ENCODE measurements at regions not wholly inside any gene's neighbourhood (a gene's known extent, or its start where the extent isn't known, plus 50 kb on each side); places are given as distances from the start of the nearest gene placed in this dataset.

DNA sequence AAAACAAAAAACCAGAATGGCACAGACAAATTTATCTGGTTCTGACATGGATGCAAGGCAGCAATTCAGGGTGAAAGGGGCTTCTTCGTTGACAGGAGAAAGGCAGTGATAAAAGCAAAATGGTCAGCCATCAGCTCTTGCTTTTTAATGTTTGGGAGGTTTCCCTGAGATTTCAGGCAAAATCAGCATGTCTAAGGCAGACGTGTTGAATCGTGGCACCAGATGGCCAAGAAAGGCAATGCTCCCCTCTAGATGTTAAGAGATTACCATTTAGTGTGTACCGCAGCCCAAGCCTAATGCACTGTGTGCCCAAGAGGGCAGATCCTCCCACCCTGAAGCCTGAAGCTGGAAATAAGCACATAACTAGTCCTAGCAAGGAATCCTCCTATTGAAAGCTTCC is 88.8 kb upstream of the GALNT18 start:
- no peaks in the 10 kb centered on the region for H3K9me3 ChIP-seq
- H3K36me3 ChIP-seq: no peaks in the 10 kb centered on the region
- 85 to 91% methylated on average over 4 of the region's 4 CpGs for WGBS, 2 donors
- no peaks in the 10 kb centered on the region for H3K4me1 ChIP-seq
- no peaks in the 10 kb centered on the region for H3K27me3 ChIP-seq
- no peak for TF ChIP-seq POLR2A (IDR thresholded peaks at IDR 0.05)
- TF ChIP-seq, protein P1, sequence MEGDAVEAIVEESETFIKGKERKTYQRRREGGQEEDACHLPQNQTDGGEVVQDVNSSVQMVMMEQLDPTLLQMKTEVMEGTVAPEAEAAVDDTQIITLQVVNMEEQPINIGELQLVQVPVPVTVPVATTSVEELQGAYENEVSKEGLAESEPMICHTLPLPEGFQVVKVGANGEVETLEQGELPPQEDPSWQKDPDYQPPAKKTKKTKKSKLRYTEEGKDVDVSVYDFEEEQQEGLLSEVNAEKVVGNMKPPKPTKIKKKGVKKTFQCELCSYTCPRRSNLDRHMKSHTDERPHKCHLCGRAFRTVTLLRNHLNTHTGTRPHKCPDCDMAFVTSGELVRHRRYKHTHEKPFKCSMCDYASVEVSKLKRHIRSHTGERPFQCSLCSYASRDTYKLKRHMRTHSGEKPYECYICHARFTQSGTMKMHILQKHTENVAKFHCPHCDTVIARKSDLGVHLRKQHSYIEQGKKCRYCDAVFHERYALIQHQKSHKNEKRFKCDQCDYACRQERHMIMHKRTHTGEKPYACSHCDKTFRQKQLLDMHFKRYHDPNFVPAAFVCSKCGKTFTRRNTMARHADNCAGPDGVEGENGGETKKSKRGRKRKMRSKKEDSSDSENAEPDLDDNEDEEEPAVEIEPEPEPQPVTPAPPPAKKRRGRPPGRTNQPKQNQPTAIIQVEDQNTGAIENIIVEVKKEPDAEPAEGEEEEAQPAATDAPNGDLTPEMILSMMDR (IDR thresholded peaks at IDR 0.05): no peak
- H3K27ac ChIP-seq: no peak overlapping the region
- H3K4me3 ChIP-seq (replicated peaks in 1 of 3): no peak overlapping the region
- intact Hi-C loops (cut with DNase I): no loop called here
- no peak for DNase-seq

DNA sequence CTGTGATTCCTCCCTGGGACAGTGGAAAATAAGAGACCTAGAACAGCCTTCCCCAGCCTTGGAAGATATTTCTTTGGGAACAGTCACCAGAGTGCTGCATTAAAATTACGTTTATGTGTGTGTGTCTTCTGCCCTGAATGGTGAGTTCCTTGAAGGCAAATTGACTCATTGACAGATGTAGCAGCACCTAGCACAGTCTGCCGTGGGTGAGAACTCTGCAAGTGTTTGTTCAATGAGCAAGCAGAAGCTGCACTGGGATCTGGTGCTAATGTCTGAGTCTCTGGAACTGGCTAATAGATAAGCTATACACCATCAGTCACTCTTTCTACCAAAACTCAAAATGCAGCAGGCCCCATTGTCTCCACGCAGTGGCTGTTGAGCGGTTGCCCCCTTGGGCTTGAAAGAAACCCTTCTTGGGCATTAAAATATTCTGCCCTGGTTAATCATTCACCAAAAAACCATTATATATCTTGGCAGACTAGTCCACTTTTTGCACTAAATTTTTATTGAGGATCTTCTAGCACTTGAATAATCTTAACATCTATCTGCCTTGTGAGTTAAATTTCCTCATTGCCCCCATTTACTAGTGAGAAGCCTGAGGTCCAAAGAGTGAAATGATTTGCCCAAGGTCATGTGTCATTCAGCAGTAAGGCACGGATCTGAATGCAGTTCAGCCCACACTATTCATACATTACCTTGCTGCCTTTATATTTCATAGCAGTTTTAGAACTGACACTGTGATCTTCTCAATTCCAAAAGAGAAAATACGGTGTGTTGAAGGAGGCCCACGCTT is 87.8 kb upstream of the GALNT18 start:
- Histone ChIP-seq H3K36me3 (no peaks in the 10 kb centered on the region), H3K4me3 (replicated peaks in 1 of 3) (no peak overlapping the region), H3K4me1 (no peaks in the 10 kb centered on the region), H3K27me3 (no peaks in the 10 kb centered on the region), H3K9me3 (no peaks in the 10 kb centered on the region), H3K27ac (no peak overlapping the region)
- no peak for DNase-seq
- intact Hi-C loops (cut with DNase I): no loop called here
- TF ChIP-seq POLR2A (IDR thresholded peaks at IDR 0.05): no peak
- TF ChIP-seq, protein P1 (IDR thresholded peaks at IDR 0.05): no peak
- whole genome bisulfite sequencing, 2 donors: 82 to 93% methylated on average over 7 of the region's 7 CpGs

- no peaks in the 10 kb centered on the region for H3K36me3 ChIP-seq
- intact Hi-C loops (cut with DNase I): no loop called here
- no peaks in the 10 kb centered on the region for H3K9me3 ChIP-seq
- H3K27me3 ChIP-seq: no peaks in the 10 kb centered on the region
- TF ChIP-seq, protein P1 (IDR thresholded peaks at IDR 0.05): no peak
- TF ChIP-seq POLR2A (IDR thresholded peaks at IDR 0.05): no peak
- no peak for DNase-seq
- no peak overlapping the region for H3K27ac ChIP-seq
- no peak overlapping the region for H3K4me3 ChIP-seq (replicated peaks in 1 of 3)
- no peaks in the 10 kb centered on the region for H3K4me1 ChIP-seq
- whole genome bisulfite sequencing, 2 donors: 82 to 87% methylated on average over 1 of the region's 1 CpG
Observed at GRCh38 chr11:11708256-11708655, 86.5 kb upstream of the GALNT18 start.

GRCh38 chr11:11706028-11706427 is 84.2 kb upstream of the GALNT18 start:
- H3K27ac ChIP-seq: no peak overlapping the region
- no peaks in the 10 kb centered on the region for H3K27me3 ChIP-seq
- H3K36me3 ChIP-seq: no peaks in the 10 kb centered on the region
- TF ChIP-seq, protein P1 (IDR thresholded peaks at IDR 0.05): no peak
- TF ChIP-seq POLR2A (IDR thresholded peaks at IDR 0.05): no peak
- H3K4me3 ChIP-seq (replicated peaks in 1 of 3): no peak overlapping the region
- WGBS, 2 donors: 77 to 81% methylated on average over 4 of the region's 4 CpGs
- no peaks in the 10 kb centered on the region for H3K4me1 ChIP-seq
- no peak for DNase-seq
- H3K9me3 ChIP-seq: no peaks in the 10 kb centered on the region
- intact Hi-C loops (cut with DNase I): no loop called here

DNA sequence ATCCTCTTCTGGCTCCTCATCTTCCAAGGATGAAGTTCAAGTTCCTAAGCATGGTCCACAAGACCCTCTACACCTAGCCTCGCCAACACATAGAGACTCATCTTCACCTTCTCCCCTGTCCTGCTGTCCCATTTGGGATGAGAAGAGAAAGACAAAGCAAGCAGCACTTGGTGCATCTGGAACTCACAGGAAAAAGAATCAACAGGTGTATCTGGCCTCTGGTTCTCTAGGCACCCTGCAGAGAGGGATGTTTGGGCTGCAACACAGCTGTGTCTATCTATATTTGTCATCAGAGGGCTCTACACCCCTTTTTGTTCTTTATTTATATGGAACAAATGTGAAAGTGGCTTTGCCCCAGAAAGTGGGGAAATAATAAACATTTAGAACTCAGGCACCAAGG is 82.1 kb upstream of the GALNT18 start:
- Histone ChIP-seq H3K27ac (no peak overlapping the region), H3K4me1 (no peaks in the 10 kb centered on the region), H3K36me3 (no peaks in the 10 kb centered on the region), H3K4me3 (replicated peaks in 1 of 3) (no peak overlapping the region), H3K9me3 (no peaks in the 10 kb centered on the region), H3K27me3 (no peaks in the 10 kb centered on the region)
- no peak for DNase-seq
- 96 to 97% methylated on average over 1 of the region's 1 CpG for WGBS, 2 donors
- TF ChIP-seq, protein P1 (IDR thresholded peaks at IDR 0.05): no peak
- no peak for TF ChIP-seq POLR2A (IDR thresholded peaks at IDR 0.05)
- intact Hi-C loops (cut with DNase I): no loop called here

Data from thyroid gland (tissue), 4 donors.